WTC11 (cell line): ENCODE measurements at regions not wholly inside any gene's neighbourhood (a gene's known extent, or its start where the extent isn't known, plus 50 kb on each side); places are given as distances from the start of the nearest gene placed in this dataset.

Experiments used
- ATAC-seq: fragments of 200-7000 bp; cut with Tn5 transposase; 2 replicates; pipeline ENCODE4 v1.10.0; 2021; ENCODE audit warnings: mild to moderate bottlenecking, moderate library complexity
- CTCF ChIA-PET: fragments of 300-600 bp; sonication (Branson Sonifier 250); formaldehyde crosslinking; loops from one replicate; lab custom pipeline; 2021; ENCODE audit warnings: antibody characterized with exemption; lab: Charles Lee
- POLR2A ChIA-PET: fragments of 350-600 bp; sonication (Branson Sonifier 250); formaldehyde crosslinking; loops from one replicate; lab custom pipeline; 2021; ENCODE audit warnings: antibody characterized with exemption; lab: Charles Lee
- DNase-seq: peaks from one replicate; pipeline ENCODE4 v3.0.0; 2021; ENCODE audit warnings: low spot score
- H3K27ac Mint-ChIP-seq: 2 replicates; pipeline ENCODE4 v1.8.0; 2021; ENCODE audit warnings: mixed read lengths
- H3K27me3 Mint-ChIP-seq: 2 replicates; pipeline ENCODE4 v1.8.0; 2021; ENCODE audit warnings: low read depth, mild to moderate bottlenecking, moderate library complexity, mixed read lengths
- H3K36me3 Mint-ChIP-seq: 2 replicates; pipeline ENCODE4 v1.8.0; 2021; ENCODE audit warnings: mixed read lengths
- H3K4me1 Mint-ChIP-seq: 2 replicates; pipeline ENCODE4 v1.8.0; 2022; ENCODE audit warnings: mixed read lengths
- H3K4me3 Mint-ChIP-seq: 2 replicates; pipeline ENCODE4 v1.8.0; 2021; ENCODE audit warnings: mild to moderate bottlenecking, moderate library complexity, mixed read lengths
- H3K9me3 Mint-ChIP-seq: 2 replicates; pipeline ENCODE4 v1.8.0; 2021; ENCODE audit warnings: mixed read lengths
- CREM ChIP-seq: sonication (generic); formaldehyde crosslinking; IDR thresholded peaks from 2 replicates; pipeline ENCODE4 v1.8.1; 2022; ENCODE audit warnings: mild to moderate bottlenecking, missing genetic modification reagents, moderate library complexity
- ELF4 ChIP-seq: sonication (generic); formaldehyde crosslinking; IDR thresholded peaks from 2 replicates; pipeline ENCODE4 v1.8.1; 2022; ENCODE audit warnings: low read depth, mild to moderate bottlenecking, moderate library complexity, missing genetic modification reagents
- GTF2I ChIP-seq: fragments of 250-450 bp; sonication (Bioruptor Pico); conservative IDR thresholded peaks from 2 replicates; pipeline ENCODE4 v1.4.0; 2021; ENCODE audit warnings: mild to moderate bottlenecking
- RELA ChIP-seq: sonication (generic); formaldehyde crosslinking; IDR thresholded peaks from 2 replicates; pipeline ENCODE4 v1.8.1; 2022; ENCODE audit warnings: missing genetic modification reagents, mild to moderate bottlenecking, borderline replicate concordance
- SOX15 ChIP-seq: fragments of 250-450 bp; sonication (Bioruptor Pico); IDR thresholded peaks from 2 replicates; pipeline ENCODE4 v1.9.0; 2021; ENCODE audit warnings: mild to moderate bottlenecking
- STAT6 ChIP-seq: sonication (generic); formaldehyde crosslinking; conservative IDR thresholded peaks from 2 replicates; pipeline ENCODE4 v1.8.1; 2023; ENCODE audit warnings: mild to moderate bottlenecking, low read depth, missing genetic modification reagents, moderate library complexity
- TCF7 ChIP-seq: sonication (generic); formaldehyde crosslinking; IDR thresholded peaks from 2 replicates; pipeline ENCODE4 v1.8.0; 2022; ENCODE audit warnings: mild to moderate bottlenecking, low read depth, missing genetic modification reagents, moderate library complexity
- ZNF121 ChIP-seq: sonication (generic); formaldehyde crosslinking; IDR thresholded peaks from 2 replicates; pipeline ENCODE4 v1.8.0; 2023; ENCODE audit warnings: missing genetic modification reagents
- ZNF219 ChIP-seq: sonication (generic); formaldehyde crosslinking; IDR thresholded peaks from 2 replicates; pipeline ENCODE4 v1.8.0; 2023; ENCODE audit warnings: missing genetic modification reagents, mild to moderate bottlenecking, borderline replicate concordance
- ZNF232 ChIP-seq: sonication (generic); formaldehyde crosslinking; IDR thresholded peaks from 2 replicates; pipeline ENCODE4 v1.8.0; 2022; ENCODE audit warnings: mild to moderate bottlenecking, missing genetic modification reagents
- ZNF263 ChIP-seq: sonication (generic); formaldehyde crosslinking; IDR thresholded peaks from 2 replicates; pipeline ENCODE4 v1.8.1; 2022; ENCODE audit warnings: low read depth, mild to moderate bottlenecking, moderate library complexity, missing genetic modification reagents
- ZNF281 ChIP-seq: sonication (generic); formaldehyde crosslinking; IDR thresholded peaks from 2 replicates; pipeline ENCODE4 v1.8.0; 2023; ENCODE audit warnings: mild to moderate bottlenecking, missing genetic modification reagents
- TF ChIP-seq, protein P1 (sequence below): sonication (generic); formaldehyde crosslinking; IDR thresholded peaks from 2 replicates; pipeline ENCODE4 v1.8.1; 2022; ENCODE audit warnings: low read depth, missing genetic modification reagents, borderline replicate concordance
- TF ChIP-seq, protein P2 (sequence below): fragments of 250-450 bp; sonication (Bioruptor Pico); IDR thresholded peaks from 2 replicates; pipeline ENCODE4 v1.8.0; 2021; ENCODE audit warnings: mild to moderate bottlenecking
- TF ChIP-seq, protein P3 (sequence below): sonication (generic); formaldehyde crosslinking; IDR thresholded peaks from 2 replicates; pipeline ENCODE4 v1.8.0; 2022; ENCODE audit warnings: mild to moderate bottlenecking, missing genetic modification reagents
- TF ChIP-seq, protein P4 (sequence below): fragments of 250-450 bp; sonication (Bioruptor Pico); conservative IDR thresholded peaks from 2 replicates; pipeline ENCODE4 v1.9.0; 2021; ENCODE audit warnings: mild to moderate bottlenecking

DNA sequence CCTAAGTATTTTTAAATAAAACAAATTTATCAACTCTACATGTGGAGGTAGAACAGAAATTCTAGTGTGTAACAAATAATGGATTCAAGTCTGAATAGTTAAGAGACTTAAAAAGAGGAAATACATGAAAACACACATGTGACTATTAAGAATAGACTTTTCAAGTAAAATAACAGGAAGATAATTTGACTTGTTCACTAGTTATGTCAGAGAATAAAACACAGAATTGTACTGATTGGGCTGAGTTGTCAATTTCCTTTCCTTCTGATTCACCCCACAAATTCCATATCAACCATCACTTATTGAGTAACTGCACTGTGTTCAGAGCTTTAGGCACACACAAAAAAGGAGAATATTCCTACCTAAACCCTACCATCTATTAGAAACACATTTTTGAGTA lies 557.2 kb downstream of the TUSC7 start:
- Mint-ChIP-seq H3K4me3 (no peak overlapping the region), H3K9me3 (no peaks in the 10 kb centered on the region), H3K4me1 (no peaks in the 10 kb centered on the region), H3K27me3 (no peaks in the 10 kb centered on the region), H3K36me3 (no peaks in the 10 kb centered on the region), H3K27ac (no peak overlapping the region)
- DNase-seq = no peak
- TF ChIP-seq, protein P1, sequence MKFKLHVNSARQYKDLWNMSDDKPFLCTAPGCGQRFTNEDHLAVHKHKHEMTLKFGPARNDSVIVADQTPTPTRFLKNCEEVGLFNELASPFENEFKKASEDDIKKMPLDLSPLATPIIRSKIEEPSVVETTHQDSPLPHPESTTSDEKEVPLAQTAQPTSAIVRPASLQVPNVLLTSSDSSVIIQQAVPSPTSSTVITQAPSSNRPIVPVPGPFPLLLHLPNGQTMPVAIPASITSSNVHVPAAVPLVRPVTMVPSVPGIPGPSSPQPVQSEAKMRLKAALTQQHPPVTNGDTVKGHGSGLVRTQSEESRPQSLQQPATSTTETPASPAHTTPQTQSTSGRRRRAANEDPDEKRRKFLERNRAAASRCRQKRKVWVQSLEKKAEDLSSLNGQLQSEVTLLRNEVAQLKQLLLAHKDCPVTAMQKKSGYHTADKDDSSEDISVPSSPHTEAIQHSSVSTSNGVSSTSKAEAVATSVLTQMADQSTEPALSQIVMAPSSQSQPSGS = no peak
- TF ChIP-seq, protein P2, sequence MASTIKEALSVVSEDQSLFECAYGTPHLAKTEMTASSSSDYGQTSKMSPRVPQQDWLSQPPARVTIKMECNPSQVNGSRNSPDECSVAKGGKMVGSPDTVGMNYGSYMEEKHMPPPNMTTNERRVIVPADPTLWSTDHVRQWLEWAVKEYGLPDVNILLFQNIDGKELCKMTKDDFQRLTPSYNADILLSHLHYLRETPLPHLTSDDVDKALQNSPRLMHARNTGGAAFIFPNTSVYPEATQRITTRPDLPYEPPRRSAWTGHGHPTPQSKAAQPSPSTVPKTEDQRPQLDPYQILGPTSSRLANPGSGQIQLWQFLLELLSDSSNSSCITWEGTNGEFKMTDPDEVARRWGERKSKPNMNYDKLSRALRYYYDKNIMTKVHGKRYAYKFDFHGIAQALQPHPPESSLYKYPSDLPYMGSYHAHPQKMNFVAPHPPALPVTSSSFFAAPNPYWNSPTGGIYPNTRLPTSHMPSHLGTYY (CRISPR knock-in tag) = no peak
- no peak for TF ChIP-seq ELF4 (CRISPR knock-in tag)
- no peak for TF ChIP-seq RELA
- TF ChIP-seq, protein P3, sequence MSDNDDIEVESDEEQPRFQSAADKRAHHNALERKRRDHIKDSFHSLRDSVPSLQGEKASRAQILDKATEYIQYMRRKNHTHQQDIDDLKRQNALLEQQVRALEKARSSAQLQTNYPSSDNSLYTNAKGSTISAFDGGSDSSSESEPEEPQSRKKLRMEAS (CRISPR knock-in tag) = no peak
- TF ChIP-seq ZNF121 = no peak
- no peak for TF ChIP-seq SOX15 (CRISPR knock-in tag)
- TF ChIP-seq CREM = no peak
- TF ChIP-seq ZNF281 = no peak
- no peak for TF ChIP-seq STAT6 (CRISPR knock-in tag)
- TF ChIP-seq TCF7 (CRISPR knock-in tag) = no peak
- TF ChIP-seq GTF2I (CRISPR knock-in tag) = no peak
- no peak for TF ChIP-seq ZNF219 (CRISPR knock-in tag)
- TF ChIP-seq ZNF263 (CRISPR knock-in tag) = no peak
- CTCF ChIA-PET = no interaction called here
- ATAC-seq = no peak
- POLR2A ChIA-PET = no interaction called here

- POLR2A ChIA-PET = no interaction called here
- no peaks in the 10 kb centered on the region for H3K9me3 Mint-ChIP-seq
- no peak overlapping the region for H3K4me3 Mint-ChIP-seq
Observed at GRCh38 chr3:117268318-117268717, 558.7 kb downstream of the TUSC7 start.

More at GRCh38 chr3:117268318-117268717, 558.7 kb downstream of the TUSC7 start:
- DNase-seq = no peak
- no peaks in the 10 kb centered on the region for H3K36me3 Mint-ChIP-seq
- CTCF ChIA-PET = no interaction called here
- TF ChIP-seq, protein P4, sequence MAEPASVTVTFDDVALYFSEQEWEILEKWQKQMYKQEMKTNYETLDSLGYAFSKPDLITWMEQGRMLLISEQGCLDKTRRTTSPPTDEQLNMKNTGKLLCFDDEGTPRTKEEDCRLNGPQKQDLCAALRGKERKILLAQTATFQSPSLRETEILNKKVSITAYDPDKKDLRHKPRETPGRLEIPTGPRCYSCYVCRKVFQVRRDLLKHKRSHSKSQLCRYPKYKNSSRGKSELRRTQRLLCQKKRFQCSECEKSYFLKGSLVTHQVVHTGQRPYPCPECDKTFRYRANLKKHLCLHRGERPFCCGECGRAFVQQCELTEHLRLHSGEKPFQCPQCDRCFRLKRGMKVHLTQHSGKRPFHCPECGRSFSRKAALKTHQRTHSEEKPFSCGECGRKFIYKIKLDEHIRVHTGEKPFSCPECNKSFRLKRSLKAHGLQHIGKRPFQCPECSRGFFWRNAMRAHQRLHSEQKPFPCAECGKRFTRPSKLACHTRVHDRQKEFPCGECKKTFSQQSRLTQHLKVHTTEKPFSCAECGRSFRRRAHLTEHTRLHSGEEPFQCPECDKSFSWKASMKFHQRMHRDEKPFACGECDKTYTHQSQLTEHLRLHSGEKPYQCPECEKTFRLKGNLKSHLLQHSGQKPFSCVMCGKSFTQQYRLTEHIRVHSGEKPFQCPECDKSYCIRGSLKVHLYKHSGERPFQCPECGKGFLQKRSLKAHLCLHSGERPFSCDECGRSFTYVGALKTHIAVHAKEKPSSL (CRISPR knock-in tag) = no peak
- no peak for TF ChIP-seq ZNF232 (CRISPR knock-in tag)
- no peak for ATAC-seq
- H3K27me3 Mint-ChIP-seq = no peaks in the 10 kb centered on the region
- no peaks in the 10 kb centered on the region for H3K4me1 Mint-ChIP-seq
- no peak overlapping the region for H3K27ac Mint-ChIP-seq
